ENCODE measurements at regions not wholly inside any gene's neighbourhood (a gene's known extent, or its start where the extent isn't known, plus 50 kb on each side); places are given as distances from the start of the nearest gene placed in this dataset.

DNA sequence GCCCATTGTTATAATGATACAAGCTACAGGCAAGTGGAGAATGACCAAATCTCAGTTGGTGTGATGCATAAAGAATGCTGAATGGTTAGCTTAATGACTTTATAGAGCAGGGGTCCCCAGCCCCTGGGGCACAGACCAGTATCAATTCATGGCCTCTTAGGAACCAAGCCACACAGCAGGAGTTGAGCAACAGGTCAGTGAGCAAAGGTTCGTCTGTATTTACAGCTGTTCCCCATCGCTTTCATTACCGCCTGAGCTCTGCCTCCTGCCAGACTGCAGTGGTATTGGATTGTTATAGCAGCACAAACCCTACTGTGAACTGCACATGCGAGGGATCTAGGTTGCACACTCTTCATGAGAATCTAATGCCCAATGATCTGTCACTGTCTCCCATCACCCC lies 114.0 kb upstream of the ZFHX3 start (continued):
- TF ChIP-seq, protein P1, sequence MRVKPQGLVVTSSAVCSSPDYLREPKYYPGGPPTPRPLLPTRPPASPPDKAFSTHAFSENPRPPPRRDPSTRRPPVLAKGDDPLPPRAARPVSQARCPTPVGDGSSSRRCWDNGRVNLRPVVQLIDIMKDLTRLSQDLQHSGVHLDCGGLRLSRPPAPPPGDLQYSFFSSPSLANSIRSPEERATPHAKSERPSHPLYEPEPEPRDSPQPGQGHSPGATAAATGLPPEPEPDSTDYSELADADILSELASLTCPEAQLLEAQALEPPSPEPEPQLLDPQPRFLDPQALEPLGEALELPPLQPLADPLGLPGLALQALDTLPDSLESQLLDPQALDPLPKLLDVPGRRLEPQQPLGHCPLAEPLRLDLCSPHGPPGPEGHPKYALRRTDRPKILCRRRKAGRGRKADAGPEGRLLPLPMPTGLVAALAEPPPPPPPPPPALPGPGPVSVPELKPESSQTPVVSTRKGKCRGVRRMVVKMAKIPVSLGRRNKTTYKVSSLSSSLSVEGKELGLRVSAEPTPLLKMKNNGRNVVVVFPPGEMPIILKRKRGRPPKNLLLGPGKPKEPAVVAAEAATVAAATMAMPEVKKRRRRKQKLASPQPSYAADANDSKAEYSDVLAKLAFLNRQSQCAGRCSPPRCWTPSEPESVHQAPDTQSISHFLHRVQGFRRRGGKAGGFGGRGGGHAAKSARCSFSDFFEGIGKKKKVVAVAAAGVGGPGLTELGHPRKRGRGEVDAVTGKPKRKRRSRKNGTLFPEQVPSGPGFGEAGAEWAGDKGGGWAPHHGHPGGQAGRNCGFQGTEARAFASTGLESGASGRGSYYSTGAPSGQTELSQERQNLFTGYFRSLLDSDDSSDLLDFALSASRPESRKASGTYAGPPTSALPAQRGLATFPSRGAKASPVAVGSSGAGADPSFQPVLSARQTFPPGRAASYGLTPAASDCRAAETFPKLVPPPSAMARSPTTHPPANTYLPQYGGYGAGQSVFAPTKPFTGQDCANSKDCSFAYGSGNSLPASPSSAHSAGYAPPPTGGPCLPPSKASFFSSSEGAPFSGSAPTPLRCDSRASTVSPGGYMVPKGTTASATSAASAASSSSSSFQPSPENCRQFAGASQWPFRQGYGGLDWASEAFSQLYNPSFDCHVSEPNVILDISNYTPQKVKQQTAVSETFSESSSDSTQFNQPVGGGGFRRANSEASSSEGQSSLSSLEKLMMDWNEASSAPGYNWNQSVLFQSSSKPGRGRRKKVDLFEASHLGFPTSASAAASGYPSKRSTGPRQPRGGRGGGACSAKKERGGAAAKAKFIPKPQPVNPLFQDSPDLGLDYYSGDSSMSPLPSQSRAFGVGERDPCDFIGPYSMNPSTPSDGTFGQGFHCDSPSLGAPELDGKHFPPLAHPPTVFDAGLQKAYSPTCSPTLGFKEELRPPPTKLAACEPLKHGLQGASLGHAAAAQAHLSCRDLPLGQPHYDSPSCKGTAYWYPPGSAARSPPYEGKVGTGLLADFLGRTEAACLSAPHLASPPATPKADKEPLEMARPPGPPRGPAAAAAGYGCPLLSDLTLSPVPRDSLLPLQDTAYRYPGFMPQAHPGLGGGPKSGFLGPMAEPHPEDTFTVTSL (CRISPR knock-in tag; IDR thresholded peaks at IDR 0.05; ENCODE audit: borderline replicate concordance), result peak; percentile 81
- TF ChIP-seq, protein P2, sequence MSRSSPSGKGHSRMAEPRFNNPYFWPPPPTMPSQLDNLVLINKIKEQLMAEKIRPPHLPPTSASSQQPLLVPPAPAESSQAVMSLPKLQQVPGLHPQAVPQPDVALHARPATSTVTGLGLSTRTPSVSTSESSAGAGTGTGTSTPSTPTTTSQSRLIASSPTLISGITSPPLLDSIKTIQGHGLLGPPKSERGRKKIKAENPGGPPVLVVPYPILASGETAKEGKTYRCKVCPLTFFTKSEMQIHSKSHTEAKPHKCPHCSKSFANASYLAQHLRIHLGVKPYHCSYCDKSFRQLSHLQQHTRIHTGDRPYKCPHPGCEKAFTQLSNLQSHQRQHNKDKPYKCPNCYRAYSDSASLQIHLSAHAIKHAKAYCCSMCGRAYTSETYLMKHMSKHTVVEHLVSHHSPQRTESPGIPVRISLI (CRISPR knock-in tag; IDR thresholded peaks at IDR 0.05; ENCODE audit: borderline replicate concordance), result no peak; the same call in 1 of the 2 replicates
- TF ChIP-seq ZNF775 (CRISPR knock-in tag; IDR thresholded peaks at IDR 0.05; ENCODE audit: borderline replicate concordance), result no peak
- peak; percentile 79 for TF ChIP-seq RXRB (CRISPR knock-in tag; IDR thresholded peaks at IDR 0.05; ENCODE audit: borderline replicate concordance)
- 0 out of 2 replicates have a peak, but pooled peaks have one; percentile 19 for TF ChIP-seq JUND (CRISPR knock-in tag; IDR thresholded peaks at IDR 0.05)
- peak; percentile 96 for TF ChIP-seq ZNF12 (CRISPR knock-in tag; IDR thresholded peaks at IDR 0.05)
- TF ChIP-seq, protein P3, sequence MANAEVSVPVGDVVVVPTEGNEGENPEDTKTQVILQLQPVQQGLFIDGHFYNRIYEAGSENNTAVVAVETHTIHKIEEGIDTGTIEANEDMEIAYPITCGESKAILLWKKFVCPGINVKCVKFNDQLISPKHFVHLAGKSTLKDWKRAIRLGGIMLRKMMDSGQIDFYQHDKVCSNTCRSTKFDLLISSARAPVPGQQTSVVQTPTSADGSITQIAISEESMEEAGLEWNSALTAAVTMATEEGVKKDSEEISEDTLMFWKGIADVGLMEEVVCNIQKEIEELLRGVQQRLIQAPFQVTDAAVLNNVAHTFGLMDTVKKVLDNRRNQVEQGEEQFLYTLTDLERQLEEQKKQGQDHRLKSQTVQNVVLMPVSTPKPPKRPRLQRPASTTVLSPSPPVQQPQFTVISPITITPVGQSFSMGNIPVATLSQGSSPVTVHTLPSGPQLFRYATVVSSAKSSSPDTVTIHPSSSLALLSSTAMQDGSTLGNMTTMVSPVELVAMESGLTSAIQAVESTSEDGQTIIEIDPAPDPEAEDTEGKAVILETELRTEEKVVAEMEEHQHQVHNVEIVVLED (CRISPR knock-in tag; IDR thresholded peaks at IDR 0.05; ENCODE audit: borderline replicate concordance), result no peak
- TF ChIP-seq NR2F6 (IDR thresholded peaks at IDR 0.05), result peak; percentile 71
- TF ChIP-seq NR2F6 (CRISPR knock-in tag; IDR thresholded peaks at IDR 0.05), result peak; percentile 93
- no peak for TF ChIP-seq AKAP8 (CRISPR knock-in tag; IDR thresholded peaks at IDR 0.05)
- TF ChIP-seq RFX1 (IDR thresholded peaks at IDR 0.05), result no peak
- TF ChIP-seq ZNF629 (CRISPR knock-in tag; conservative IDR thresholded peaks at IDR 0.05), result 0 out of 2 replicates have a peak, but pooled peaks have one; percentile 17
- TF ChIP-seq, protein P4, sequence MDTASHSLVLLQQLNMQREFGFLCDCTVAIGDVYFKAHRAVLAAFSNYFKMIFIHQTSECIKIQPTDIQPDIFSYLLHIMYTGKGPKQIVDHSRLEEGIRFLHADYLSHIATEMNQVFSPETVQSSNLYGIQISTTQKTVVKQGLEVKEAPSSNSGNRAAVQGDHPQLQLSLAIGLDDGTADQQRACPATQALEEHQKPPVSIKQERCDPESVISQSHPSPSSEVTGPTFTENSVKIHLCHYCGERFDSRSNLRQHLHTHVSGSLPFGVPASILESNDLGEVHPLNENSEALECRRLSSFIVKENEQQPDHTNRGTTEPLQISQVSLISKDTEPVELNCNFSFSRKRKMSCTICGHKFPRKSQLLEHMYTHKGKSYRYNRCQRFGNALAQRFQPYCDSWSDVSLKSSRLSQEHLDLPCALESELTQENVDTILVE (CRISPR knock-in tag; IDR thresholded peaks at IDR 0.05), result no peak
- TF ChIP-seq PHF21A (CRISPR knock-in tag; IDR thresholded peaks at IDR 0.05), result peak; percentile 61; the same call in 1 of the 2 replicates
- TF ChIP-seq RXRA (CRISPR knock-in tag; IDR thresholded peaks at IDR 0.05), result peak; percentile 52; the same call in 1 of the 2 replicates
- TF ChIP-seq, protein P5, sequence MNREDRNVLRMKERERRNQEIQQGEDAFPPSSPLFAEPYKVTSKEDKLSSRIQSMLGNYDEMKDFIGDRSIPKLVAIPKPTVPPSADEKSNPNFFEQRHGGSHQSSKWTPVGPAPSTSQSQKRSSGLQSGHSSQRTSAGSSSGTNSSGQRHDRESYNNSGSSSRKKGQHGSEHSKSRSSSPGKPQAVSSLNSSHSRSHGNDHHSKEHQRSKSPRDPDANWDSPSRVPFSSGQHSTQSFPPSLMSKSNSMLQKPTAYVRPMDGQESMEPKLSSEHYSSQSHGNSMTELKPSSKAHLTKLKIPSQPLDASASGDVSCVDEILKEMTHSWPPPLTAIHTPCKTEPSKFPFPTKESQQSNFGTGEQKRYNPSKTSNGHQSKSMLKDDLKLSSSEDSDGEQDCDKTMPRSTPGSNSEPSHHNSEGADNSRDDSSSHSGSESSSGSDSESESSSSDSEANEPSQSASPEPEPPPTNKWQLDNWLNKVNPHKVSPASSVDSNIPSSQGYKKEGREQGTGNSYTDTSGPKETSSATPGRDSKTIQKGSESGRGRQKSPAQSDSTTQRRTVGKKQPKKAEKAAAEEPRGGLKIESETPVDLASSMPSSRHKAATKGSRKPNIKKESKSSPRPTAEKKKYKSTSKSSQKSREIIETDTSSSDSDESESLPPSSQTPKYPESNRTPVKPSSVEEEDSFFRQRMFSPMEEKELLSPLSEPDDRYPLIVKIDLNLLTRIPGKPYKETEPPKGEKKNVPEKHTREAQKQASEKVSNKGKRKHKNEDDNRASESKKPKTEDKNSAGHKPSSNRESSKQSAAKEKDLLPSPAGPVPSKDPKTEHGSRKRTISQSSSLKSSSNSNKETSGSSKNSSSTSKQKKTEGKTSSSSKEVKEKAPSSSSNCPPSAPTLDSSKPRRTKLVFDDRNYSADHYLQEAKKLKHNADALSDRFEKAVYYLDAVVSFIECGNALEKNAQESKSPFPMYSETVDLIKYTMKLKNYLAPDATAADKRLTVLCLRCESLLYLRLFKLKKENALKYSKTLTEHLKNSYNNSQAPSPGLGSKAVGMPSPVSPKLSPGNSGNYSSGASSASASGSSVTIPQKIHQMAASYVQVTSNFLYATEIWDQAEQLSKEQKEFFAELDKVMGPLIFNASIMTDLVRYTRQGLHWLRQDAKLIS (CRISPR knock-in tag; IDR thresholded peaks at IDR 0.05), result no peak

Measured in HepG2 (cell line).